BJ (cell line): ENCODE measurements at regions not wholly inside any gene's neighbourhood (a gene's known extent, or its start where the extent isn't known, plus 50 kb on each side); places are given as distances from the start of the nearest gene placed in this dataset.

Experiments
- CTCF ChIA-PET: fragments of 350-600 bp; formaldehyde crosslinking; extraction: SDS; loops from one replicate; lab custom pipeline; 2021; ENCODE audit warnings: antibody characterized with exemption, inconsistent platforms; lab: Yijun Ruan, JAX
- POLR2A ChIA-PET: fragments of 300-600 bp; sonication (Branson Sonifier 250); formaldehyde crosslinking; extraction: SDS; loops from one replicate; lab custom pipeline; 2021; ENCODE audit warnings: antibody characterized with exemption; lab: Charles Lee
- DNase-seq: peaks from one replicate; pipeline ENCODE4 v3.0.0-alpha.2; 2011; ENCODE audit warnings: low read depth
- H3K27me3 ChIP-seq: 2 replicates; pipeline ENCODE4 v1.6.0; 2011; ENCODE audit warnings: low read length; ENCODE audit not compliant: control insufficient read depth, insufficient read depth
- H3K36me3 ChIP-seq: 2 replicates; pipeline ENCODE4 v1.5.1; 2011; ENCODE audit warnings: low read length; ENCODE audit not compliant: control insufficient read depth, insufficient read depth
- H3K4me3 ChIP-seq: 2 replicates; pipeline ENCODE4 v1.5.1; 2011; ENCODE audit warnings: low read depth, mild to moderate bottlenecking, control low read depth, low read length
- CTCF ChIP-seq: IDR thresholded peaks from 2 replicates; pipeline ENCODE4 v1.5.1; 2011; ENCODE audit warnings: low read depth, mild to moderate bottlenecking, control low read depth, inconsistent platforms, low read length, moderate library complexity; ENCODE audit not compliant: insufficient read depth

GRCh38 chr15:97747342-97747741 lies 213.2 kb upstream of the ARRDC4 start:
- H3K36me3 ChIP-seq = no peaks in the 10 kb centered on the region
- no peak overlapping the region for H3K4me3 ChIP-seq
- H3K27me3 ChIP-seq = no peaks in the 10 kb centered on the region
- no peak for DNase-seq
- POLR2A ChIA-PET = no interaction called here
- no peak for TF ChIP-seq CTCF
- CTCF ChIA-PET = interaction anchor here (1.9 kb wide), 1 partner anchor 9 kb away, joined by 7 read pairs; no protein-coding TSS in a partner anchor

GRCh38 chr15:97748576-97748975 lies 211.9 kb upstream of the ARRDC4 start:
- no peak for DNase-seq
- no peak for TF ChIP-seq CTCF
- H3K4me3 ChIP-seq = no peak overlapping the region
- POLR2A ChIA-PET = no interaction called here
- CTCF ChIA-PET = interaction anchor here (0.7 kb wide), 1 partner anchor 429 kb away, joined by 4 read pairs; no protein-coding TSS in a partner anchor
- no peaks in the 10 kb centered on the region for H3K36me3 ChIP-seq
- H3K27me3 ChIP-seq = no peaks in the 10 kb centered on the region

- no peak for DNase-seq
- Histone ChIP-seq H3K27me3 (no peaks in the 10 kb centered on the region), H3K36me3 (no peaks in the 10 kb centered on the region), H3K4me3 (no peak overlapping the region)
- TF ChIP-seq CTCF = no peak
- POLR2A ChIA-PET = no interaction called here
- CTCF ChIA-PET = no interaction called here
These were observed 210.4 kb upstream of the ARRDC4 start for GRCh38 chr15:97750060-97750459.

- H3K27me3 ChIP-seq = no peaks in the 10 kb centered on the region
- no peak for TF ChIP-seq CTCF
- no peaks in the 10 kb centered on the region for H3K36me3 ChIP-seq
- no peak overlapping the region for H3K4me3 ChIP-seq
- CTCF ChIA-PET = interaction anchor here (0.6 to 1.8 kb wide), 3 partner anchors 10 to 1399 kb away, joined by 3 to 7 read pairs (median 3); no protein-coding TSS in a partner anchor
- no peak for DNase-seq
- POLR2A ChIA-PET = no interaction called here
These were observed 204.8 kb upstream of the ARRDC4 start for GRCh38 chr15:97755726-97756125.

GRCh38 chr15:97759363-97759762 lies 201.1 kb upstream of the ARRDC4 start:
- DNase-seq = no peak
- Histone ChIP-seq H3K4me3 (no peak overlapping the region), H3K36me3 (no peaks in the 10 kb centered on the region), H3K27me3 (no peaks in the 10 kb centered on the region)
- no peak for TF ChIP-seq CTCF
- POLR2A ChIA-PET = no interaction called here
- CTCF ChIA-PET = no interaction called here
